NCI-H748 (cell line): ENCODE measurements at regions not wholly inside any gene's neighbourhood (a gene's known extent, or its start where the extent isn't known, plus 50 kb on each side); places are given as distances from the start of the nearest gene placed in this dataset.
"Not testable (repeated sequence)": the region's sequence is repeated elsewhere in the genome, so short reads cannot be mapped to it uniquely, and the experiment has no call there.

ENCODE experiments used
- DNase-seq: peaks from one replicate; lab custom pipeline; 2025; ENCODE audit not compliant: unreplicated experiment; lab: John Stamatoyannopoulos, UW

DNA sequence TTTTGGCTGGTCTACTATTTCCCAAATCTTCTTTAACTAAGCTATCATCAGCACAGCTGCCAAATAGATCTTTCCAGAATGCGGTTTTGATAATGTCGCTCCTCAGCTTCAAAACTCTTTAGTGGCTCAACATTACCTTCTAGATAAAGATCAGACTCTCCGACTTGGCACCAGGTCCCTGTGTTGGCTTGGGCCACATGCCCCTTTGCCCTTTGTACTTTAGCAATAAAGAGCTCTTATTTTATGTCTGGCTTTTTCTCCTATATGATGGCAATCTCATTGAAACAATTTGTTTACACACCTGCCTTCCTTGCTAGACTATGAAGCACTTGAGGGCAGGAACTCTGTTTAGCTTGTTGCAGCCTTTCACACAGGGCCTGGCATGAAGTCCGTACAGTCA is 128.9 kb upstream of the GATA6 start:
- no peak for DNase-seq

DNA sequence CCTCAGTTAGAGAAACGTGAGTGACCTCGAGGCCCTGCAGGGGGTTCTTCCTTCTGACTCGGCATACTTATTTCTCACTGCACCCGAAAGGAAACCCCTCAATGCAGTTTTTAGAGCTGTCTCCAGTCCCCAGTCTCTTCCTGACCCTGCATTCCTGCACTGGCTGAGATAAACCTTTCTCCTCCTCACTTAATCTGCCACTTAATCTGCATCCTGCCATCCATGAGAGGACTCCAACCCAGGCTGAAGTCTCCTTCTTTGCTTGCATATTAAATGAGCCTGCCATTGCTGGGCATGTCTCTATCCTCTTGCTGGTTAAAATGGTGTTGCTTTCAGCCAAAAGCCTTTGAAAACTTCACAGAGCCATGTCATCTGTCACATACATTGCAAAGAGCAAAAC is 125.6 kb upstream of the GATA6 start:
- no peak for DNase-seq

DNA sequence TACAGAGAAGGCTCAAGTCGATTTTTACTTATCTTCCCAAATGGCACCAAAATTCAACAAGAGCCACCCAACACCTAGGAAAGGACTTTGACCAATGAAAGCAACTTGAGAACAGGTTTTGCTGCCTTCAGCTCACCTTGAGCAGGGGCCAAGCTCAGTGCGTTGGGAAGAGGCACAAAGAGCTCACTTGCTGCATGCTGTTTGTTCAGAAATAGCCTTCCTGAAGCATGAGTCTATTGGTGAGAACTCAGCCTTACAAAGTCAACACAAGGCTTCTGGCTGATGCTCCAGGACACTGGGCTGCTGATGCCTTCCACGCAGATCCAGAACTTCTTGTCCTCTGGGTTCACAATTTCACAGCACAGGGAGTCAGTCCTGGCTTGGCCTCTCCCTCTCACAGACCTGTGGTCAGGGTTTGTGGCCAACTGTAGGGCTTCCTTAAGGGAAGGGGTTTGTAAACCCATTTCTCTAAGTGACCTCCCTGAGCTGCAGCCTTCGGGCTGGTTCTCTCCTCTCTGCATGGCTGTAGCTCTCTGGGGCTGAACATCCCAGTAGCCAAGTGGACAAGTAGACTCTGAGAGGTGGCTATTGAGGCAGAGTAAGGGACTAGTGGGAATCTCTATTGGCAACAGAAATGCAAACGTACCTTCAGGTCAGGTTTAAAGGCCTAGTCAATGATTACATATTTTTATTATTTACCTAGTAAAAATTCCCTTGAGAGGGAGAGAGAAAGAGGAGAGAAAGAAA is 124.7 kb upstream of the GATA6 start:
- no peak for DNase-seq

DNA sequence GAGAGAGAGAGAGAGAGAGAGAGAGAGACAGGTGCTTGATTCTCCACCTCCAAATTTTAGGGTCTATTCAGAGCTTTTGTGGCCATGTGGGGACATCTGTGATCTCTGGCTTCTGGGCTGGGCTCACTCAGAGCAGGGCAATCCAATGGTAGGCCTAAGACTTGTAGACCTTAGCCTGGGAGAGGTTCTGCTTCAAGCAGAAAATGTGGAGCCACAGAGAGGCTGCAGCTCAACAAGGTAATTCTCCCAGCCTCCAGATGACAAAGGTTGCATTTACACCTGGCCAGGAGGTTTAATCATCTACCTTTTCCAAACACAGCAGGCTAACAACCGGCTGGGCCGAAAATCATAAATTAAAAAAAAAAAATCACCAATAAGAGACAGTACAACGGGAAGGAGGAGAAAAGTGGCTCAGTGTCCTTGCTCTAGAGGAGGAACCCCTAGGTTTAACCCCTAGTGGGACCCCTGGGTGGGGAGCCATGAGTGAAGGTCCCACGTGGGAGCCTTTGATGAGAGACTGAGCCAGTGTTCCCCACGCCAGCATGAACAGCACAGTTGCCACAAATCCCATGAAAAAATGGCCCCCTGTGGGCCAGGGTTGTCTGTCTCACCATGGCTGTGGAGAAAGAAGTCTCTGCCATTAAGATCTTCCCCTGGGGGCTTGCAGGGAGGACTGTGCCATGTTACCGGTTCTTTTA is 124.0 kb upstream of the GATA6 start:
- DNase-seq, result no peak

DNA sequence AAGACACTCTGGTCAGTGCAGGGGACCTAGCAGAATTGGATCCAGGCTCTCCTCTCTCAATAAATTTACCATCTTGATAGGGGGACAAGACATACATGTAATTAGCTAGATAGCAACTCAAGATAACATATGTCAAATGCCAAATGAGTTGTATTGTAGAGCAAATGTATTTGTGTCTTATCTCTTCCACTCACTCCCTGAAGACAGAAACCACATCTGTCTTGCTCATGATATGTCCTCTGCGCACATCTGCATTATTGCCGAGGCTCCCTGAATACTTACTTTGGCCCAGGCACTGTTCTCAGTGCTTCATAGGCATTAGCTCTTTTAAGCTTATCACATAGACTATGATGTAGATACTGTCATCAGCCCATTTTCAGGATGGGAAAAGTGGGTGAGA is 122.9 kb upstream of the GATA6 start:
- no peak for DNase-seq

DNA sequence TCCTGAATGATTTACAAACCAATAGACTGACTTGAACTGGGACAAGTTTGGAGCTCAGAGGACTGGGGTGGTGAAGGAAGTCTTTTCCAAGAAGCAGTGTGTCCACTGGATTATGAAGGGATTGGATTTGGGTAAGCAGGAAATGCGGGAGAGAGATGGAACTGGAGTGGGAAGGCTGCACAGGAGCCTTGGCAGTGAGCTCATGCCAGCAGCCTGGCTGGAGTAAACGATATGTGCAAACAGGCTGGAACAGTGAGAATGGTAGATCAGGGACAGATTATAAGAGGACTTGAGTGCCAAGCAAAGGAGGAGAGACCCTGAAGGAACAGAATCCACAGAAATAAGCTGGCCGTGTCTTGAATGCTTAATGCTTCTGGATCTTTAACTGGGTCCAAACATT is 121.9 kb upstream of the GATA6 start:
- DNase-seq, result no peak

DNA sequence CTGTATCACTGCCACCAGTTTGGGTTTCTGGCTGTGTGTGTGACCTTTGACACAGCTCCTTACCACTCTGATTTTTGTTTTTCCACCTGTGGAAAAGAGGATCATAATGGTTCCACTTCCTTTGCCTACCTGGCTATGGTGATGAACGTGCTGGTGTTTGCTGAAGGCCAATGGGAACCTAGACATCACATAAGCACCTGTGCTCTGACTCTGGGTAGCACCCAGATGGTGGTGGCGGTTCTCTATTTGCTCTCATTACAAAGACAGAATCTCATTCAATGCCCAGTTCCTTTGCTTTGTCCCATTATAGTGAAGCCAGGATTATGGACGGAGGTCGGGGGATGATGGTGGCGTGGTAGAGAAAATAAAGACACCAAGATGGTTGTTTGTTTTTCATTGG is 121.2 kb upstream of the GATA6 start:
- DNase-seq, result no peak

DNA sequence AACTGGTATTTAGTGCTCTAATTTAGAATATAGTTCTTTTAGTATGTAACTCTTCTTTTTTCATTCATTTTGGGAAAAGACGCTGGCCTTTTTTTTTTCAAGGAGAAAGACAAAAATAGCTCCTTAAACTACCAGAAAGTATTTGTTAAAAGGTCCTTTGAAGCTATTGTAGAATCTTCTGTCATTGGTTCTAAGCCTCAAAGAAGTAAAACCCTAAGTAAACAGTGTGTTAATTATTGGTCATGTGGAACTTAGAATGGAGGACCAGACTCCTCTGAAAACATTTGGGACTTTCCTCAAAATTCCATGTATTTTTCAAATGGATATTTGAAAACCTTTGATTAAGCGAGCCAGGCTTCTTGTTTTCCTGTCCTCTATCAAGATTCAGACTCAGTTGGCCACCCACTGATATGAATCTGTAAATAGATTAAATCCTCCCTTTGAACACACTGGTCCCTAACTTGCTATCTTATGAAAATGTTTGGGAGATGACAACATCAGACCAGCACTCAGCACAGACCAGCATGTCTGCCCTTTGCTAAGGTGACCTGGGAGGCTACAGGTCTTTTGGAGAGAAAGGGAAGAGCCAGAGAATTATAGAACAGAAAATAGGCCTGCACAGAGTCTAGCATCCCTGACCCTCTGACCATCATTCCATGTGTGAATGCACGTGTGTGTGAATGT is 120.3 kb upstream of the GATA6 start:
- DNase-seq, result no peak

DNA sequence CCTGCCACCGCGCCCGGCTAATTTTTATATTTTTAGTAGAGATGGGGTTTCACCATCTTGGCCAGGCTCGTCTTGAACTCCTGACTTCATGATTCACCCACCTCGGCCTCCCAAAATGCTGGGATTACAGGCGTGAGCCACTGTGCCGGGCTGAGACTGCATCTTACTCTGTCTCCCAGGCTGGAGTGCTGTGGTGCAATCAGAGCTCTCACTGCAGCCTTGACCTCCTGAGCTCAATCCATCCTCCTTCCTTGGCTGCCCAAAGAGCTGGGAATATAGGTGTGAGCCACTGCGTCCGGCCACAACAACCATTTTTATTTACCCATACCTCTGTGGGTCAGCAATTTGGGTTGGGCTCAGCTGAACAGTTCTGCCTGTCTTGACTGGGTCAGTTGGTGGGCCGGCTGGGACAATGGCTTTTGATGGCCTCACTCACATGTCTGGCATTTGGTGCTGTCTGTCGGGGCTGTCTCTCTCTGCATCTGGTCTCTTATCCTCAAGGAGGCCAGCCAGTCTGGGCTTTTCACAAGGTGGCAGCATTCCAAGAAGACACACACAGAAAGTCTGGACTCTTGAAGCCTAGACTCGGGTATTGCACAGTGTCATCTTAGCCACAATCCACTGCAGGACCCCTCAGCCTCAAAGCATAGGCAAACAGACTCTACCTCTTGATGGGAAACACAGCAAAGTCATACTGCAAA is 116.8 kb upstream of the GATA6 start:
- DNase-seq, result no peak

DNA sequence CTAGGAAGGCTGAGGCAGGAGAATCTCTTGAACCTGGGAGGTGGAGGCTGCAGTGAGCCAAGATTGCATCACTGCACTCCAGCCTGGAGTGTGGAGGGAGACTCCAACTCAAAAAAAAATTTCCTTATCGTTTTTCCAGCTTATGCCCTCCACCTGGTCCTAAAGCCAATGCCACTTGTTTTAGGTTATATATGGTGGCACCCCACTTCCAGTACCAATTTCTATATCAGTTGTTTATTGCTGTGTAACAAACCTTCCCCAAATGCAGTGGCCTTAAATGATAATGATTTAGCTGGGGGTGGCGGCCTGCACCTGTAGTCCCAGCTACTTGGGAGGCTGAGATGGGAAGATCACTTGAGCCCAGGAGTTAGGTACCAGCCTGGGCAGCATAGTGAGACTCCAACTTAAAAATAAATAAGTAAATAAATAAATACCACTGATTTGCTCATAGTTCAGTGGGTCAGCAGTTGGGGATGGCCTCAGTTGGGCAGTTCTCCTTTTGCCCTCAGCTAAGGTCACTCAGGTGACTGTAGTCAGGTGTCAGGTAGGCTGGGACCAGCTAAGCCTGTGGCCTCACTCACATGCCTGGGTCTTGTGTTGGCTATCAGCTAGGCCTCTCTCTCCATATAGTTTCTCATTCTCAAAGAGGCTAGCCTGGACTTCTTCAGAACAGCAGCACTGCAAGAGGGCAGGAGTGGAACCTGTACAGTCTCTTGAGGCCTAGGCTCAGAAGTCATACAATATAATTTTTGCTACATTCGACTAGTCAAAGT is 113.7 kb upstream of the GATA6 start:
- DNase-seq, result no peak

DNA sequence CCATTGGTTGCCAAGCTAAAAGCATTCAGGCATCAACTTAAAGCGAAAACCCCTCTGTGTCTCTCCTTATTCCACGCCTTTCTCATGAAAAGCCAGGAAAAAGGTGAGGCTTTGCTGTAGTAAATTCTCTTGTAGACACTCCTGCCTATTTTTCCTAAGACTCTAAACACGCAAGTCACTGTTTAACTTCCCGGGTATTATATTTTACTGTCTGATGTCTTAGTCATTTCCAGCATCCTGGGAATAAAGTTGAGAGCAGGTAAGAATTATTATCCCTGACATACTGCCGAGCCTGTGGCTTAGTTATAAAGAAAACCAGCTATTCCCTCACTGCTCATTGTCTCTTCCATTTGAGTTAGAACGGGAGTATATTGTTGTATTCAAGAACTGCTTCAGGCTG is 112.4 kb upstream of the GATA6 start:
- DNase-seq, result no peak

DNA sequence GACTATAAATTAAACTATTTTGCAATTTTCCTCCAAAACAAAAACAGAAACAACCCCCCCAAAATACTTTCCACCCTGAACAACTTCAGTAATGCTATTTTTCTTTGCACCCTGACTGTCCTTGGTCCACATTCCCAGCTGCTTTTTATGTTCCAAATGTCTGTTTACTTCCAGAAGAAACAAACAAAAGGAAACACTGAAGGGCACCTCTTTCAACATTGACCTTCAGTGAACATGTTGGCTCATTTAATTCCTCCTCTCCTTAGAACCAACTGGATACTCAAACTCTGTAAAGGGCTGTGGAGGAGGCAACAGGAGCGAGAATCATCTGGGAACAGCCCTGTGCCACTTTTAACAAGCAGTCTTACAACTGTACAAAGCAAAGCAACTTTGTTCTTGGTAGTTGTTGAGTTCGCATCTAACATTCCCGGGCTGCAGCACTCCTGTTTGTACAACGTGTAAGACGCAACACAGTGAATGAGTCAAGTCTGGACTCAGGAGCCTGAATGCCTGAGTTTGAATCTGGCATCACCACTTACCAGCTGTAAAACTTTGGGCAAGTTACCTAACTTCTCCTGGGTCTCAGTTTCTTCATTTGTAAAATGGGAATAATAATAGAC is 111.4 kb upstream of the GATA6 start:
- DNase-seq, result no peak

DNA sequence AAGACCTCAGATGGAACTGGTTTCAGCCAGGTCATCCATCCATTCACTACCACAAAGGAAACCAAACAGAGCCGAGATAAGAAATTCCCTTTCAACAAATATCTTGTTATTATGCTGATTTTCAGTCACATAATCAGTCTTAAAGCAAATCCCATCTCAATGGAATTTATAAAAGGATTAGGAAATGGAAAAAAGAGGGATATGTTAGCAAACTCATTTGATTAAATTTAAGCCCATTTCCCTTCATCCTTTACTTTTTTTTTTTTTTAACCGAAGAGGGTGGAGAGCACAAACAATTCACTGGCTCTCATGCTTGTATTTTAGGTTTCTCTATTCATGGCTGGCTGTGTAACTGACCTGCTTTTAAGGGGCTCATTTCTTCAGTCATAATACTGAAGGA is 109.0 kb upstream of the GATA6 start:
- no peak for DNase-seq

DNA sequence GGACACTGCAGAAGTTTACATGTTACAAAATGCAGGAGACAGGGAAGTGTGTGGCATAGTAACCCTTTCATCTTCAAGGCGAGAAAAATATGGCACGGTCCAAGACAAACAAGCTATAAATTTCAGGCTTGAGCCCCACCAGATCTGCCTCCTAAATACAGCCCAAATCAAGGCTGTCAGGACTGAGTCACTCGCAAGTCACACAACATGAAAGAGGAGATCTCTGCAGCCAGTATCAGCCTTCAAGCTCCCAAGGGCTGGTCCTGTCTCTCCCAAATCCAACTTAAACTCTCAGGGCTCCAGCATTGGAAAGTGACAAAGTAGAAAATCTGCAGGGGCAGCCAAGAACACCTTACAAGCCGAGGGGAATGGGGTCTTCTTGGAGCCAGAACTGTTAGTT is 106.3 kb upstream of the GATA6 start:
- no peak for DNase-seq

DNA sequence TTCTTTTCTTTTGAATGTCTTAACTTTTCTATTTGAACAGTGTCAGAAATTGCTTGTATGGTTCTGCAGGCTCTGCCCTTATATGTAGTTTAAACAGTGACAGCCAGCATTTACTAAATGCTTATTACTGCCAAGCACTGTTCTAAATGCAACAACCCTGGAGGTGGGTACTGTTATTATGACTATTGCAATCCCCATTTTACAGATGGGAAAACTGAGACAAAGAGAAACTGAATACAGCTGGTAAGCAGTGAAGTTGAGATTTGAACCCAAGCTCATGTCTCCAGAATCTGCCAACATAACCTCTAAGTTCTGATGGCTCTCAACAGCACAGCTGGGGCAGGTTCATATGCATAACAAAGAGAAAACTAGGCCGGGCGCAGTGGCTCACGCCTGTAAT is 105.7 kb upstream of the GATA6 start:
- no peak for DNase-seq

DNA sequence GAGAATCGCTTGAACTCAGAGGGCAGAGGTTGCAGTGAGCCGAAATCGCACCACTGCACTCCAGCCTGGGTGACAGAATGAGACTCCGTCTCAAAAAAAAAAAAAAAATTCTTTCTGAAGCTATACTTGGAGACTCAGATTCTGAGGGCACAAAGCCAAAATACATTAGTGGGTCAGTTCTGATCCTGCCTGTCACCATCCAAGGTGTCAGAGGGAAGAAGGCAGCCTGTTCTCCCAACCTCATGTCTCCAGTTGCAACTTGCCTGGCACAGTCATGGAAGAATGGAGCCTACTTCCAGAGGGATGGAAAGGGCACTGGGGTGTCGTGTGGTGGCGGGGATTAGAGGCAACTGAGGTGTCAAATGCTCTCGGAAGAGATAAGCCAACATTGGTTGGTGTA is 104.8 kb upstream of the GATA6 start:
- DNase-seq, result no peak

DNA sequence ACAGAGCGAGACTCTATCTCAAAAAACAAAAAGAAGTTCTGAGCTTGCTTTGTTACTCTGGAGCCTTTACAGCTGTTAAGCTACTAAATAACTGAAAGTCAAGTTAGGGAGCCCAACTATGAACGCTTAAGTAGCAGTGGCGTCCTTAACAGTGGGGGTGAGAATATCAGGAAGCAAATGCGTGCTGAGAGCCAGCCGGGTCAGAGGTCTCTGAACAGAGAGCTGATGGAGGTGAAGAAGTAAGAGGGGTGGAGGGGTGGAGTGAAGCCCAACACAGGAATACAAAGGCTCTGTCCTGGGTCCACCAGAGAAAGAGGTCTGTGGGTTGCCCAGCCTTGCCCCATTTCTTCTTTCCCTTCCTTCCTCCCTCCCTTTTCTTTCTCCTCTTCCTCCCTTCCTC is 104.1 kb upstream of the GATA6 start:
- no peak for DNase-seq

DNA sequence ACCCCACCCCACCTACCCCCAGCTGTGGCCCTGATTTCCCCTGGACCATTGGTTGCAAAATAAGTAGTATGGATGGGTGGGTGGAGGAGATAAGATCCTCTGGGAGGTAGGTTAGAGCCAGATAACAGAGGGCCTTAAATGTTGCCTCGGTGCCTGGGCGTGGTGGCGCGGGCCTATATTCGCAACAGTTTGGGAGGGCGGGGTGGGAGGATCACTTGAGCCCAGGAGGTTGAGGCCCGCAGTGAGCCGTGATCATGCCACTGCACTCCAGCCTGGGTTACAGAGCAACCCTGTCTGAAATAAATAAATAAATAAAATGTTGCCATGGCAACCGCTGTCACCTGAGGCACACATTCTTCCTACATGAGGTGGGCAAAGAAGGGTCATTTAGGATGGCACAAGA is 103.3 kb upstream of the GATA6 start:
- DNase-seq, result peak; percentile 40

DNA sequence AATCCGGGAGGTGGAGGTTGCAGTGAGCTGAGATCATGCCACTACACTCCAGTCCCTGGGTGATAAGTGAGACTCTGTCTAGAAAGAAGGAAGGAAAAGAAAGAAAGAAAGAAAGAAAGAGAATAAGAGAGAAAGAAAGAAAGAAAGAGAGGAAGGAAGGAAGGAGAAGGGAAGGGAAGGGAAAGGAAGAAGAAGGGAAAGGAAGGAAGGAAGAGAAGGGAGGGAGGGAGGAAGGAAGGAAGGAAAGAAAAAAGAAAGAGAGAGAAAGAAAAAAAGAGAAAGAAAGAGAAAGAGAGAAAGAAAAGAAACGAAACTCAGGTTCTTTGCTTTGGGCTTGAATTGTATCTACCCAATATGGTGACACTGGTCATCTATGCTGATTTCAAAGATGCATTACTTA is 102.3 kb upstream of the GATA6 start:
- DNase-seq, result no peak

DNA sequence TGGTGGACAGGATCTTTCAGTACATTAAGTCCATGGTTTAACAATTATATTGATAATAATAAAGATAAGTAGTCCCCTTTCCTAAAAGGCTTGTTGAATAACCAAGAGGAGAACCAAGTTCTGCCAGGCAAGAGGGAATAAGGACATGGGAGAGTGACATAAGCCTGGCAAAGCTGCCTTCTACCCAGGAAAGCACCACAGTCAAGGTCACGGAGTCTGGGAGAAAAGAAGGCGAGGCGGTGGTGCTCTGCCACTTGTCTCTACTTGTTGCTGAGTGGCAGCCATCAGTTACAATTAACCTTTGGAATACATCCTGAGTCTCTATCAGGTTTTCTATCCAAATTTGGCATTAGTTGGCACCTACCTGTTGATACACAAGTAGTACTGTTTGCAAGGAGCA is 101.7 kb upstream of the GATA6 start:
- no peak for DNase-seq

DNA sequence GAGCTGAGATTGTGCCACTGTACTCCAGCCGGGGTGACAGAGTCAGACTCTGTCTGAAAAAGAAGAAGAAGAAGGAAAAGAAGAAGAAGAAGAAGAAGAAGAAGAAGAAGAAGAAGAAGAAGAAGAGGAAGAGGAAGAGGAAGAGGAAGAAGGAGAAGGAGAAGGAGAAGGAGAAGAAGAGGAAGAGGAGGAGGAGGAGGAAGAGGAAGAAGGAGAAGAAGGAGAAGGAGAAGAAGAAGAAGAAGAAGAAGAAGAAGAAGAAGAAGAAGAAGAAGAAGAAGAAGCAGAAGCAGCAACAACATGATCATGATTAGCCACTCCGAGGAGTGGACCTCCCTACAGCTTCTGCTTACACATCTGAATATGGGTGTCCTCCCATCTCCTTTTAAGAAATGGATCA is 100.6 kb upstream of the GATA6 start:
- DNase-seq, result not testable (repeated sequence)
